NCI-H2196 treated with DMSO at 0.1 percent for 48 hours (cell line): ENCODE measurements at regions not wholly inside any gene's neighbourhood (a gene's known extent, or its start where the extent isn't known, plus 50 kb on each side); places are given as distances from the start of the nearest gene placed in this dataset.

Experiments used
- DNase-seq: peaks from one replicate; lab custom pipeline; 2025; ENCODE audit not compliant: unreplicated experiment; lab: John Stamatoyannopoulos, UW

GRCh38 chr20:11841972-11842461 is 75.7 kb upstream of the BTBD3 start:
- no peak for DNase-seq

- no peak for DNase-seq
These were observed 74.4 kb upstream of the BTBD3 start for GRCh38 chr20:11843289-11843688.

GRCh38 chr20:11844691-11845090 is 73.0 kb upstream of the BTBD3 start:
- DNase-seq, result no peak

GRCh38 chr20:11845340-11845739 is 72.4 kb upstream of the BTBD3 start:
- DNase-seq, result no peak

- no peak for DNase-seq
These were observed 71.6 kb upstream of the BTBD3 start for GRCh38 chr20:11846131-11846530.

GRCh38 chr20:11847827-11848226 is 69.9 kb upstream of the BTBD3 start:
- no peak for DNase-seq

GRCh38 chr20:11849270-11849915 is 68.3 kb upstream of the BTBD3 start:
- no peak for DNase-seq

GRCh38 chr20:11849976-11850670 is 67.6 kb upstream of the BTBD3 start:
- no peak for DNase-seq

GRCh38 chr20:11850901-11851300 is 66.8 kb upstream of the BTBD3 start:
- no peak for DNase-seq

- DNase-seq, result no peak
These were observed 66.0 kb upstream of the BTBD3 start for GRCh38 chr20:11851646-11852045.

GRCh38 chr20:11852189-11852588 is 65.5 kb upstream of the BTBD3 start:
- no peak for DNase-seq

- DNase-seq, result no peak
These were observed 64.9 kb upstream of the BTBD3 start for GRCh38 chr20:11852811-11853210.

- DNase-seq, result no peak
These were observed 64.3 kb upstream of the BTBD3 start for GRCh38 chr20:11853359-11853758.

GRCh38 chr20:11861479-11861878 is 56.2 kb upstream of the BTBD3 start:
- no peak for DNase-seq

GRCh38 chr20:11867291-11867919 is 50.3 kb upstream of the BTBD3 start:
- no peak for DNase-seq
